Neural cell (in vitro differentiated cells): ENCODE measurements at regions not wholly inside any gene's neighbourhood (a gene's known extent, or its start where the extent isn't known, plus 50 kb on each side); places are given as distances from the start of the nearest gene placed in this dataset.

ENCODE experiments used
- H2AFZ ChIP-seq: fragments of 200-600, 300-800 bp; sonication (generic), shearing (Covaris generic); 2 replicates; pipeline ENCODE4 v1.6.0; 2014; ENCODE audit warnings: low read depth, mild to moderate bottlenecking, antibody characterized with exemption, low read length, moderate library complexity
- H3F3A ChIP-seq: fragments of 200-600 bp; shearing (Covaris generic); 2 replicates; pipeline ENCODE4 v1.6.1; 2016; ENCODE audit warnings: mild to moderate bottlenecking, moderate library complexity, mixed read lengths, antibody characterized with exemption, low read length; ENCODE audit not compliant: insufficient read depth, poor library complexity, severe bottlenecking
- H3K27ac ChIP-seq: fragments of 200-600, 300-800 bp; sonication (generic), shearing (Covaris generic); 2 replicates; pipeline ENCODE4 v1.5.1; 2014; ENCODE audit warnings: mild to moderate bottlenecking, low read length, moderate library complexity
- H3K27me3 ChIP-seq: fragments of 300-800, 200-600 bp; sonication (generic), shearing (Covaris generic); 2 replicates; pipeline ENCODE4 v1.6.0; 2014; ENCODE audit warnings: mild to moderate bottlenecking, low read depth, low read length, moderate library complexity; ENCODE audit not compliant: insufficient read depth
- H3K36me3 ChIP-seq: fragments of 300-800, 200-600 bp; sonication (generic), shearing (Covaris generic); 2 replicates; pipeline ENCODE4 v1.5.1; 2014; ENCODE audit warnings: mild to moderate bottlenecking, antibody characterized with exemption, low read length, moderate library complexity; ENCODE audit not compliant: insufficient read depth
- H3K4me2 ChIP-seq: fragments of 300-800, 200-600 bp; sonication (generic), shearing (Covaris generic); 2 replicates; pipeline ENCODE4 v1.6.0; 2014; ENCODE audit warnings: mild to moderate bottlenecking, low read length
- H3K4me3 ChIP-seq: fragments of 300-800, 200-600 bp; sonication (generic), shearing (Covaris generic); 2 replicates; pipeline ENCODE4 v1.5.1; 2014; ENCODE audit warnings: mild to moderate bottlenecking, low read length, moderate library complexity
- H3K79me2 ChIP-seq: fragments of 200-600 bp; shearing (Covaris generic); replicated peaks from 2 replicates; pipeline ENCODE4 v1.6.0; 2014; ENCODE audit warnings: mild to moderate bottlenecking, low read length, moderate library complexity; ENCODE audit not compliant: insufficient read depth
- H3K9ac ChIP-seq: fragments of 300-800, 200-600 bp; sonication (generic), shearing (Covaris generic); 2 replicates; pipeline ENCODE4 v1.6.1; 2016; ENCODE audit warnings: mild to moderate bottlenecking, low read length, mixed read lengths
- H3K9me2 ChIP-seq: fragments of 200-600 bp; shearing (Covaris generic); 2 replicates; pipeline ENCODE4 v1.6.1; 2016; ENCODE audit warnings: mild to moderate bottlenecking, low read length, mixed read lengths; ENCODE audit not compliant: insufficient read depth
- H3K9me3 ChIP-seq: fragments of 200-600, 300-800 bp; sonication (generic), shearing (Covaris generic); 2 replicates; pipeline ENCODE4 v1.6.1; 2016; ENCODE audit warnings: mild to moderate bottlenecking, mixed run types, low read length, moderate library complexity, mixed read lengths
- H4K20me1 ChIP-seq: fragments of 200-600 bp; shearing (Covaris generic); 2 replicates; pipeline ENCODE4 v1.6.1; 2016; ENCODE audit warnings: mild to moderate bottlenecking, mixed run types; ENCODE audit not compliant: insufficient read depth
- EP300 ChIP-seq: fragments of 450-650 bp; conservative IDR thresholded peaks from 2 replicates; pipeline ENCODE4 v1.6.1; 2014; ENCODE audit warnings: antibody characterized with exemption, mild to moderate bottlenecking, moderate library complexity; ENCODE audit not compliant: poor library complexity, severe bottlenecking
- EZH2 ChIP-seq: fragments of 200-600, 300-800 bp; shearing (Covaris generic), sonication (generic); IDR thresholded peaks from 2 replicates; pipeline ENCODE4 v1.6.1; 2014; ENCODE audit warnings: antibody characterized with exemption, low read length, borderline replicate concordance, mild to moderate bottlenecking; ENCODE audit not compliant: insufficient read depth, poor library complexity, severe bottlenecking
- MXI1 ChIP-seq: fragments of 450-650 bp; conservative IDR thresholded peaks from 2 replicates; pipeline ENCODE4 v1.6.1; 2014; ENCODE audit warnings: antibody characterized with exemption, mild to moderate bottlenecking; ENCODE audit not compliant: poor library complexity, severe bottlenecking
- POLR2AphosphoS5 ChIP-seq: IDR thresholded peaks from 2 replicates; pipeline ENCODE4 v1.6.1; 2012
- RAD21 ChIP-seq: fragments of 450-650 bp; conservative IDR thresholded peaks from 2 replicates; pipeline ENCODE4 v1.6.1; 2014; ENCODE audit warnings: antibody characterized with exemption, mild to moderate bottlenecking, moderate library complexity
- SMC3 ChIP-seq: fragments of 450-650 bp; conservative IDR thresholded peaks from 2 replicates; pipeline ENCODE4 v1.6.1; 2014; ENCODE audit warnings: antibody characterized with exemption, mild to moderate bottlenecking, moderate library complexity; ENCODE audit not compliant: poor library complexity
- TAF1 ChIP-seq: IDR thresholded peaks from 2 replicates; pipeline ENCODE4 v1.6.1; 2012; ENCODE audit warnings: low read depth
- TF ChIP-seq, protein P1 (sequence below): fragments of 450-650 bp; IDR thresholded peaks from 2 replicates; pipeline ENCODE4 v1.5.1; 2014; ENCODE audit warnings: antibody characterized with exemption, mild to moderate bottlenecking, moderate library complexity; ENCODE audit not compliant: poor library complexity, severe bottlenecking
- TF ChIP-seq, protein P2 (sequence below): IDR thresholded peaks from 2 replicates; pipeline ENCODE4 v1.6.1; 2012; ENCODE audit warnings: borderline replicate concordance

DNA sequence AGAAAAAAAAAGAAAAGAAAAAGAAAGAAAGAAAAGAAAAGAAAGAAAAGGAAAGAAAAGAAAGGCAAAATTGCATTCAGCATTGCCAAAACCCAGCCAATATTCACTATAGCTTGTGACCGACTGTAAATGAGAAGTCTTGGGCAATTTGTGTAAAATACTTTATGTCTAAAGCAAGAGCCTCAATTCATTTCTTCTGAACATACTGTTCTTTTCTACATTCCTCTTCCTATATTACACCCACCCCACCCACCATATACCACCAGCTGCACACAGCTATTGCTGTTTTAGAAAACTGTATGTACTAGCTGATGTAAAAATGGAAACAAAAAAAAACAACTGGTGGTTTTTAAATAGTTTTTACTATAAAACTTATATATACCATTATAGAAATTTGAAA lies 156.9 kb upstream of the TTC29 start:
- Histone ChIP-seq H3K4me2 (no peak overlapping the region), H3K36me3 (no peaks in the 10 kb centered on the region), H3K9me2 (no peaks in the 10 kb centered on the region), H3K79me2 (no peaks in the 10 kb centered on the region), H3K27me3 (no peaks in the 10 kb centered on the region), H4K20me1 (no peaks in the 10 kb centered on the region), H3K4me3 (no peak overlapping the region), H3K9ac (no peak overlapping the region), H3F3A (no peaks in the 10 kb centered on the region), H3K27ac (no peak overlapping the region), H3K9me3 (no peaks in the 10 kb centered on the region), H2AFZ (no peak overlapping the region)
- TF ChIP-seq, protein P1, sequence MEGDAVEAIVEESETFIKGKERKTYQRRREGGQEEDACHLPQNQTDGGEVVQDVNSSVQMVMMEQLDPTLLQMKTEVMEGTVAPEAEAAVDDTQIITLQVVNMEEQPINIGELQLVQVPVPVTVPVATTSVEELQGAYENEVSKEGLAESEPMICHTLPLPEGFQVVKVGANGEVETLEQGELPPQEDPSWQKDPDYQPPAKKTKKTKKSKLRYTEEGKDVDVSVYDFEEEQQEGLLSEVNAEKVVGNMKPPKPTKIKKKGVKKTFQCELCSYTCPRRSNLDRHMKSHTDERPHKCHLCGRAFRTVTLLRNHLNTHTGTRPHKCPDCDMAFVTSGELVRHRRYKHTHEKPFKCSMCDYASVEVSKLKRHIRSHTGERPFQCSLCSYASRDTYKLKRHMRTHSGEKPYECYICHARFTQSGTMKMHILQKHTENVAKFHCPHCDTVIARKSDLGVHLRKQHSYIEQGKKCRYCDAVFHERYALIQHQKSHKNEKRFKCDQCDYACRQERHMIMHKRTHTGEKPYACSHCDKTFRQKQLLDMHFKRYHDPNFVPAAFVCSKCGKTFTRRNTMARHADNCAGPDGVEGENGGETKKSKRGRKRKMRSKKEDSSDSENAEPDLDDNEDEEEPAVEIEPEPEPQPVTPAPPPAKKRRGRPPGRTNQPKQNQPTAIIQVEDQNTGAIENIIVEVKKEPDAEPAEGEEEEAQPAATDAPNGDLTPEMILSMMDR = no peak
- TF ChIP-seq, protein P2, sequence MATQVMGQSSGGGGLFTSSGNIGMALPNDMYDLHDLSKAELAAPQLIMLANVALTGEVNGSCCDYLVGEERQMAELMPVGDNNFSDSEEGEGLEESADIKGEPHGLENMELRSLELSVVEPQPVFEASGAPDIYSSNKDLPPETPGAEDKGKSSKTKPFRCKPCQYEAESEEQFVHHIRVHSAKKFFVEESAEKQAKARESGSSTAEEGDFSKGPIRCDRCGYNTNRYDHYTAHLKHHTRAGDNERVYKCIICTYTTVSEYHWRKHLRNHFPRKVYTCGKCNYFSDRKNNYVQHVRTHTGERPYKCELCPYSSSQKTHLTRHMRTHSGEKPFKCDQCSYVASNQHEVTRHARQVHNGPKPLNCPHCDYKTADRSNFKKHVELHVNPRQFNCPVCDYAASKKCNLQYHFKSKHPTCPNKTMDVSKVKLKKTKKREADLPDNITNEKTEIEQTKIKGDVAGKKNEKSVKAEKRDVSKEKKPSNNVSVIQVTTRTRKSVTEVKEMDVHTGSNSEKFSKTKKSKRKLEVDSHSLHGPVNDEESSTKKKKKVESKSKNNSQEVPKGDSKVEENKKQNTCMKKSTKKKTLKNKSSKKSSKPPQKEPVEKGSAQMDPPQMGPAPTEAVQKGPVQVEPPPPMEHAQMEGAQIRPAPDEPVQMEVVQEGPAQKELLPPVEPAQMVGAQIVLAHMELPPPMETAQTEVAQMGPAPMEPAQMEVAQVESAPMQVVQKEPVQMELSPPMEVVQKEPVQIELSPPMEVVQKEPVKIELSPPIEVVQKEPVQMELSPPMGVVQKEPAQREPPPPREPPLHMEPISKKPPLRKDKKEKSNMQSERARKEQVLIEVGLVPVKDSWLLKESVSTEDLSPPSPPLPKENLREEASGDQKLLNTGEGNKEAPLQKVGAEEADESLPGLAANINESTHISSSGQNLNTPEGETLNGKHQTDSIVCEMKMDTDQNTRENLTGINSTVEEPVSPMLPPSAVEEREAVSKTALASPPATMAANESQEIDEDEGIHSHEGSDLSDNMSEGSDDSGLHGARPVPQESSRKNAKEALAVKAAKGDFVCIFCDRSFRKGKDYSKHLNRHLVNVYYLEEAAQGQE = no peak
- no peak for TF ChIP-seq EZH2
- TF ChIP-seq EP300 = no peak
- TF ChIP-seq SMC3 = no peak
- TF ChIP-seq TAF1 = no peak
- no peak for TF ChIP-seq POLR2AphosphoS5

DNA sequence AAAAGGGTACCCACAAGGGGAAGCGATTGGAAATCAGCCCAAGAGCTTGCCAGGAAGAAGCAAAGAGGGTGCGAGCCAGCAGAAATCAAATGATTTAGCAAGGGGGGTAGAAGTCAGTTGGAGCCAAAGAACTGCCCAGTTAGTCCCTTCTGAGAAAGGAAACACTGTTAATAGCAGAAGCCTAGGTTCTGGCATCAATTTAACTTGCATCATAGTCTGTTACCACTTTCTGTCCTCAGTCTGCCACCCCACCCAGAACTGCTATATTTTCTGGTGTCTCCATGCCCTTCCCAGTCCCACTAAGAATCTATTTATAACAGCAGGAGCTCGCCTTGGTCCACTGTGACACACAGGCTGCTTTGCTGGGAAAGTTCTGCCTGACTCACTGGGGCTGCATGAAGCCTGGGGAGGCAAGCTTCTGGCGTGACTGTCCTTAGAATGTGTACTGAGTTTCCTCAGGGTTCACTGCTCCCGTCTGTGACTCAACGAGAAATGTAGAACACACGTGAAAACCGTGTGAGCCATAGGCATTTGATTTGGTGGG lies 157.8 kb upstream of the TTC29 start:
- Histone ChIP-seq H3K79me2 (no peaks in the 10 kb centered on the region), H3K27me3 (no peaks in the 10 kb centered on the region), H3K4me3 (no peak overlapping the region), H3F3A (no peaks in the 10 kb centered on the region), H3K36me3 (no peaks in the 10 kb centered on the region), H3K9me2 (no peaks in the 10 kb centered on the region), H3K4me2 (no peak overlapping the region), H3K27ac (no peak overlapping the region), H2AFZ (no peak overlapping the region), H3K9ac (no peak overlapping the region), H4K20me1 (no peaks in the 10 kb centered on the region), H3K9me3 (no peaks in the 10 kb centered on the region)
- TF ChIP-seq TAF1 = no peak
- TF ChIP-seq, protein P2 = no peak
- TF ChIP-seq EP300 = no peak
- TF ChIP-seq, protein P1 = no peak
- TF ChIP-seq EZH2 = no peak
- TF ChIP-seq SMC3 = no peak
- TF ChIP-seq POLR2AphosphoS5 = no peak
- TF ChIP-seq RAD21 = no peak
- TF ChIP-seq MXI1 = no peak
